NCI-H460 (cell line): ENCODE measurements at regions not wholly inside any gene's neighbourhood (a gene's known extent, or its start where the extent isn't known, plus 50 kb on each side); places are given as distances from the start of the nearest gene placed in this dataset.

Experiments used
- DNase-seq: peaks from one replicate; pipeline ENCODE4 v3.0.0-alpha.2; 2016; ENCODE audit warnings: low read depth; ENCODE audit errors: extremely low read depth

GRCh38 chr13:52975969-52976368 lies 52.6 kb upstream of the OLFM4 start:
- DNase-seq = no peak

DNA sequence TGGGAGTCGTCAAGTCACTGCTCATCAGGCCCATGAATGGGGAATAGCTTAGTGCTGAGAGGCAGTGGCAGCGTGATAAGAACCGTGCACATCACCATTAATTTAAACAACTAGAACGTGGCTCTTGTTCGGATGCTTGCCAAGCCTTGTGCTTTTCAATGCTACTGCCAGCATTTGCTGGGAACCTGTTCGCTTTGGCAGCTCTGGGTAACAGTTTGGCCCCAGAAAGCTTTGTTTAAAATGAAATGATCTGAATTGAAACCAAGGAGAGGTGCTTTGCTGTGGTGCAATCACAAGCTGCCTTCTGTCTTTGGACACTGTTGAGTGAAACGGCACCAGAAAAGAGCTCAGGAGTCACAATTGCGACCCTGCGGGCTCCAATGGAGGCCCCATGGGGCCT lies 53.5 kb upstream of the OLFM4 start:
- DNase-seq = no peak

GRCh38 chr13:52974711-52975110 lies 53.9 kb upstream of the OLFM4 start:
- no peak for DNase-seq

- DNase-seq = no peak
These were observed 59.2 kb upstream of the OLFM4 start for GRCh38 chr13:52969373-52969772.

DNA sequence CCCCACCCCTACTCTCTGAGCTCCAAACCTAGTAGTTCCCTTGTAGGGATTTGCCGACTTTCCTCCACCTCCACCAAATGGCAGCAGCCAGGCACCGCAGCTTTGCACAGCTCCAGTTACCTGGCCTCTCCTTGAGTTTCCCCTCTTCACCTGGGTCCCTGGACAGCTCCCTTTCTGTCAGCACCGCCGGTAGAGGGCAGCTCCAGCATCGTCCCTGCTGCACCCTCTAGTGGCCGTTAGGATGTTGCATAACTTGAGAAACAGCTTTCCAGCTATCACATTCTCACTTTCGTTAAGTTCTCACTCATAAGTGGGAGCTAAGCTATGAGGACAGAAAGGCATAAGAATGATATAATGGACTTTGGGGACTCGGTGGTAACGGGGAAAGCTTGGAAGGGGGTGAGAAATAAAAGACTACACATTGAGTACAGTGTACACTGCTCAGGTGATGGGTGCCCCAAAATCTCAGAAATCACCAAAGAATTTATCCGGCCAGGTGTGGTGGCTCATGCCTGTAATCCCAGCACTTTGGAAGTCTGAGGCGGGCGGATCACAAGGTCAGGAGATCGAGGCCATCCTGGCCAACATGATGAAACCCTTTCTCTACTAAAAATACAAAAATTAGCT lies 60.4 kb upstream of the OLFM4 start:
- DNase-seq = peak; percentile 58

- DNase-seq = no peak
These were observed 66.6 kb upstream of the OLFM4 start for GRCh38 chr13:52961987-52962386.

- DNase-seq = no peak
These were observed 67.2 kb upstream of the OLFM4 start for GRCh38 chr13:52961256-52961910.

- DNase-seq = no peak
These were observed 73.1 kb upstream of the OLFM4 start for GRCh38 chr13:52955472-52955874.

DNA sequence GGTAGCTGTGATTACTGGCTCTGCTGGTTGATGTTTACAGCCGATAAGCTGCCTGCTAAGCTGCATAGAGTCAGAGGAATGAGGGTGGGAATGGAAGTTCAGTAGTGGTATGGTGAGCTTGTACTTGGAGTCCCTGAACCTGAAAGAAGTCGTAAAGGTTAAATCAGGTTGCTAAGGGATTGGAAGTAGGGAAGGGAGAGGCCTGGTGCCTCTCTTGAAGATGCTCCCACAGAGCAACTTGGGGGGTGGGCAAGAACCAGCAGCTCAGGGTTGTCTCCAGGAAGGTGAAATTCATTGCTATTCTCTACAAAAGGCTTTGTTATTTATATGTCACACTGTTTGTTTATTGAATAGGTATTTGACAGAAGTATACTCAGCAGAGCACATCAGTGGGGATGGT lies 73.8 kb upstream of the OLFM4 start:
- no peak for DNase-seq

DNA sequence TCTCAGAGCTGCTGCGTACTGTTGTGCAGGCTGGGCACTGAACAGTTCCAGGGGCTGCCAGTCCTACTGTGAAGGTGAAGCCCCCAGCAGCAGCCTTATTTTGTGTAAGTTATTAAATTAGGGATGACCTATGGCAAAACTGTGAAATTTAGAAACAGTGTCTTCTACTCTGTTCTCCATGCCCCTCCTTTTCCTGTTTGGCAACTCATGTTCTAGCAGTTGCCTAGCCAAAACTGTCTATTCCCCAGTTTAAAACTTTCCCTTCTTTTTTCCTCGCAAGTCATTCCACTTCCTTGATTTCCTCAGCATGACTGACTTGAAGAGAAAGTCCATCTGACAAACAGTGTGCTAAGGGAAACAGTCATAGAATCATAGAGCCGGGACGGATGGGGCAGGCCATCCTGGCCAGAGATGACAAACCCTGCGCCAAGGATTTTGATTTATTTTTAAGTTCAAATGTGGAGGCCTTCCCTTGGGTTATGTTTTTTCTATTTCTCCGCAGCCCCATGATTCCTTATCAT lies 78.1 kb upstream of the OLFM4 start:
- no peak for DNase-seq

GRCh38 chr13:52949742-52950141 lies 78.9 kb upstream of the OLFM4 start:
- DNase-seq = no peak

GRCh38 chr13:52949044-52949443 lies 79.6 kb upstream of the OLFM4 start:
- DNase-seq = no peak

DNA sequence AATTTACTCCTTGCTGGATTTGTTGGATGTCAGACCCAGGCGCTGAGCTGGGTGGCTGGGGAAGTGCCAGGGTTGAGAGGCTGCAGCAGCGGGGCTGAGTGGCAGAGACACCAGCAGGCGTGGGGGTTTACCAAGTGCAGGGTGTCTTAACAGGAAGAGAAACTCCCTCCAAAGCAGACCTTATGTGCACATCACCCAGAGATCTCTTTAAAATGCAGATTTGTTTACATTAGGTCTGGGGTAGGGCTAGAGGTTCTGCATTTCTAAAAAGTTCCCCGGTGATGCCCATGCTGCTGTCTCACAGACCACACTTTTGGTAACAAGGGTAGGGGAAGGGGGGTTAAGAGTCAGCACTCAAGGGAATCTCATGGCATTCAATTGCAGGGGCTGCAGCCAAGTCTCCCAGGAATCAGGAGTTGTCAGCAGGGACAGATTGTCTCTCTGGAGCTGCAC lies 80.7 kb upstream of the OLFM4 start:
- DNase-seq = no peak

GRCh38 chr13:52945348-52945747 lies 83.3 kb upstream of the OLFM4 start:
- DNase-seq = no peak

- DNase-seq = no peak
These were observed 83.9 kb upstream of the OLFM4 start for GRCh38 chr13:52944697-52945096.

DNA sequence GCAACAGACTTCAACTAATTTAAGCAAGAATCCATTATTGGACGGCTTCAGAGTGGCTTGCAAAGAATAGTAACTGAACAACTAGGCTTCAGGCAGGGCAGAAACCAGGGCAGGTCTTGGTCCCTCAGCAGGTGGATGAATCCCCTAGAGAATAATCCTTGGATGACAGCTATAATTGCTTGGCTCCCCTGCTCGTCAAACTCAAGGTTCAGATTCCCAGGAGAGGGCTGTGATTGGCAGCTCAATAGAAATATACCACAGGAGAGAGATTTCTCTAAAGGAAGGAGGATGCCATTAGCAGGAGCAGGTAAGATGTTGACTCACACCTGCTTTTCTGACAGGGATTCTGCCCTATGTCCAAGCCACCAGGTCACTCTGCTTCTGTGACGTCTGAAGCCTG lies 89.6 kb upstream of the PCDH8 start:
- no peak for DNase-seq

GRCh38 chr13:52936806-52937205 lies 88.4 kb upstream of the PCDH8 start:
- DNase-seq = no peak

GRCh38 chr13:52934258-52934657 lies 85.8 kb upstream of the PCDH8 start:
- no peak for DNase-seq

GRCh38 chr13:52933547-52934210 lies 85.2 kb upstream of the PCDH8 start:
- DNase-seq = no peak

DNA sequence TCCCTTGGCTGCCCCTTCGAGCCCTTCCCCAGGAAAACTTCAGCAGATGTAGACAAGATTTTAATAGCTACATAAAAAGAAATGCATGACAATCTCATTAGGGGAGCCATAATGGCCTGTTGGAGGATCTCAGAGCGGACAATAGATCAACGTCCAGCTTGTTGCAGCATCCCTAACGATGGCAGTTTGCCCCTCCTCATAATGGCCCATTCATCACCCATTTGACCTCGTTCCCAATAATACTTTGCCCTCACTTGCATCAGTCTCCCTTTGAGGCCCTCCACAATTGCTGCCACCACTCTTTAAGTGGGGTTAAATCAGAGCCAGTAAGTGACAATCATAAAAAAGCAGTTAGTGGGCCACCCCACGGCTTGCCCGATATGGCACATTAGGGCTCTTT lies 84.7 kb upstream of the PCDH8 start:
- no peak for DNase-seq

DNA sequence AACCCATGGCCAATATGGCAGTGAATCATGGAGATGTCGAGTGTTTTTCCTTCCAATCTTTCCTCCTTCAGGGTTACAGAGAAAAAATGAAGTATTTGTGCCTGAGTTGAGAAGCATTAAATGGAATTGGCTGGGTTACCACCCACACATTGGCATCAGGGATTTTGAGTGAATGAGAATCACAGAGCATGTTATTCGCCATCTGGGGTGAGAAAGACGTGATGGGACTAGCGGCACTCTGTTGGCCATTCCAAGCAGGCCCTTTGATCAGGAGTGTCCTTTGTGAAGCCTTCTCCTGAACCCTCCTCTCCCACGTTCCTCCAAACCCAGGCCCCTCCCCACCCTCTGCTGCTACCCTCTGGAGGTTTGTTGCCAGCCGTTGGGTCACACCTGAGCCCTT lies 84.2 kb upstream of the PCDH8 start:
- DNase-seq = no peak
